ENCODE measurements at regions not wholly inside any gene's neighbourhood (a gene's known extent, or its start where the extent isn't known, plus 50 kb on each side); places are given as distances from the start of the nearest gene placed in this dataset.

- TF ChIP-seq CTCF (IDR thresholded peaks at IDR 0.05; ENCODE audit: insufficient read depth, low read length, poor library complexity, severe bottlenecking): no peak
- H3K4me3 ChIP-seq (ENCODE audit: low read depth, low read length): no peak overlapping the region
- H3K36me3 ChIP-seq (ENCODE audit: control insufficient read depth, insufficient read depth, low read length): no peaks in the 10 kb centered on the region
- H3K27me3 ChIP-seq (ENCODE audit: control insufficient read depth, insufficient read depth, low read length): no peaks in the 10 kb centered on the region
- DNase-seq (ENCODE audit: low read depth): no peak
Measured at GRCh38 chr9:13479096-13479495, 199.6 kb upstream of the MPDZ start.

GRCh38 chr9:13478639-13479038 lies 199.1 kb upstream of the MPDZ start:
- Histone ChIP-seq H3K27me3 (ENCODE audit: control insufficient read depth, insufficient read depth, low read length) (no peaks in the 10 kb centered on the region), H3K36me3 (ENCODE audit: control insufficient read depth, insufficient read depth, low read length) (no peaks in the 10 kb centered on the region), H3K4me3 (ENCODE audit: low read depth, low read length) (no peak overlapping the region)
- no peak for DNase-seq (ENCODE audit: low read depth)
- no peak for TF ChIP-seq CTCF (IDR thresholded peaks at IDR 0.05; ENCODE audit: insufficient read depth, low read length, poor library complexity, severe bottlenecking)

GRCh38 chr9:13478160-13478559 lies 198.7 kb upstream of the MPDZ start:
- peak; percentile 32 for DNase-seq (ENCODE audit: low read depth)
- Histone ChIP-seq H3K4me3 (ENCODE audit: low read depth, low read length) (no peak overlapping the region), H3K36me3 (ENCODE audit: control insufficient read depth, insufficient read depth, low read length) (no peaks in the 10 kb centered on the region), H3K27me3 (ENCODE audit: control insufficient read depth, insufficient read depth, low read length) (no peaks in the 10 kb centered on the region)
- no peak for TF ChIP-seq CTCF (IDR thresholded peaks at IDR 0.05; ENCODE audit: insufficient read depth, low read length, poor library complexity, severe bottlenecking)

- DNase-seq (ENCODE audit: low read depth): no peak
- TF ChIP-seq CTCF (IDR thresholded peaks at IDR 0.05; ENCODE audit: insufficient read depth, low read length, poor library complexity, severe bottlenecking): no peak
- H3K27me3 ChIP-seq (ENCODE audit: control insufficient read depth, insufficient read depth, low read length): no peaks in the 10 kb centered on the region
Measured at GRCh38 chr9:13470836-13471235, 191.3 kb upstream of the MPDZ start.

GRCh38 chr9:13467157-13467556 lies 187.7 kb upstream of the MPDZ start:
- H3K4me3 ChIP-seq (ENCODE audit: low read depth, low read length): no peak overlapping the region
- DNase-seq (ENCODE audit: low read depth): no peak
- no peak for TF ChIP-seq CTCF (IDR thresholded peaks at IDR 0.05; ENCODE audit: insufficient read depth, low read length, poor library complexity, severe bottlenecking)
- H3K36me3 ChIP-seq (ENCODE audit: control insufficient read depth, insufficient read depth, low read length): no peaks in the 10 kb centered on the region
- no peaks in the 10 kb centered on the region for H3K27me3 ChIP-seq (ENCODE audit: control insufficient read depth, insufficient read depth, low read length)

More at GRCh38 chr9:13470836-13471235, 191.3 kb upstream of the MPDZ start:
- Histone ChIP-seq H3K36me3 (ENCODE audit: control insufficient read depth, insufficient read depth, low read length) (no peaks in the 10 kb centered on the region), H3K4me3 (ENCODE audit: low read depth, low read length) (no peak overlapping the region)

GRCh38 chr9:13461414-13461991 lies 182.0 kb upstream of the MPDZ start:
- H3K36me3 ChIP-seq (ENCODE audit: control insufficient read depth, insufficient read depth, low read length): no peaks in the 10 kb centered on the region
- no peaks in the 10 kb centered on the region for H3K27me3 ChIP-seq (ENCODE audit: control insufficient read depth, insufficient read depth, low read length)
- no peak for DNase-seq (ENCODE audit: low read depth)
- TF ChIP-seq CTCF (IDR thresholded peaks at IDR 0.05; ENCODE audit: insufficient read depth, low read length, poor library complexity, severe bottlenecking): no peak
- no peak overlapping the region for H3K4me3 ChIP-seq (ENCODE audit: low read depth, low read length)

Measured in kidney epithelial cell (primary cell).